ENCODE measurements at regions not wholly inside any gene's neighbourhood (a gene's known extent, or its start where the extent isn't known, plus 50 kb on each side); places are given as distances from the start of the nearest gene placed in this dataset.

DNA sequence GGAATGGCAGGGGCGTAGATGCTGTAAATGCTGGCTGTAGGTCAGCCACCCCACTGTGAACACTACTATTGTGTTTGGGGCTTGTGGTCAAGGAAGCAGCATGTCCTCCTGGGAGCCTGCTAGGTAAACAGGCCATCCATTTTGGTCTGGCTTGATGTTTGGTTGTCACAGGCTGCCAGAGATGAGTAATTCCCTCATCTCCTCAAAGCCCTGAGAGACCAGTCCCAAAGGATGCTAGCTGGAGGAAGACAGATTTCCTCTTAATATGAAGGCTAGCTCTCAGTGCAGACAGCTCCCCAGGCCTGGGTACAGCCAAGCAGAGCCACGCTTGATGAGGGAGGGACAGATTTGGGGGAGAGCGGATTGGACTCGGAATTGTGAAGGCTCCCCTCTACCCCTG lies 72.5 kb upstream of the MAP1B start:
- H3K4me3 ChIP-seq (ENCODE audit: insufficient read depth, low read depth, low read length), result no peak overlapping the region
- POLR2A ChIA-PET (ENCODE audit: unreplicated experiment), result no interaction called here
- H3K9me3 ChIP-seq (ENCODE audit: control insufficient read depth, insufficient read depth, low read length), result no peaks in the 10 kb centered on the region
- no peak overlapping the region for H3K9ac ChIP-seq (ENCODE audit: low read depth, low read length)
- H3K14ac ChIP-seq (replicated peaks; ENCODE audit: low read depth, low read length), result no peak overlapping the region
- H3K36me3 ChIP-seq (ENCODE audit: control insufficient read depth, insufficient read depth, low read length), result no peaks in the 10 kb centered on the region
- H2BK15ac ChIP-seq (ENCODE audit: low read depth, low read length), result no peak overlapping the region
- peaks cover 39% of the 10 kb centered on the region for H3K27me3 ChIP-seq (ENCODE audit: control insufficient read depth, insufficient read depth, low read length)
- no peak overlapping the region for H3K4me2 ChIP-seq (ENCODE audit: low read depth, low read length)
- BruUV-seq (replicated peaks), result no TSS peak
- CTCF ChIA-PET, result no interaction called here
- no peak overlapping the region for H2AK9ac ChIP-seq (replicated peaks; ENCODE audit: low read depth, low read length, poor library complexity)
- no peak overlapping the region for H3K56ac ChIP-seq (ENCODE audit: extremely low read depth, insufficient read depth, low read length)
- H2AK5ac ChIP-seq (ENCODE audit: low read depth, low read length), result no peak overlapping the region
- H2BK120ac ChIP-seq (ENCODE audit: low read depth, low read length), result no peak overlapping the region
- no peak overlapping the region for H2BK5ac ChIP-seq (ENCODE audit: low read depth, low read length, poor library complexity, severe bottlenecking)
- H3K18ac ChIP-seq (ENCODE audit: low read depth, low read length), result no peak overlapping the region
- no peaks in the 10 kb centered on the region for H4K20me1 ChIP-seq (ENCODE audit: insufficient read depth, low read length)
- H3K4ac ChIP-seq (ENCODE audit: low read depth, low read length), result no peak overlapping the region
- H3K79me1 ChIP-seq (ENCODE audit: low read depth in 1 of 2, low read length in 2 of 2), result no peaks in the 10 kb centered on the region
- no peak for DNase-seq
- WGBS, 2 experiments (ENCODE audit: extremely low coverage in 2 of 2, insufficient read length in 1 of 2), result no CpG with 5 or more reads among the region's 4 CpGs
- no peak overlapping the region for H4K91ac ChIP-seq (ENCODE audit: insufficient read depth, low read depth, low read length)
- no peak overlapping the region for H4K8ac ChIP-seq (ENCODE audit: low read depth in 2 of 2, low read length in 2 of 2)
- dilution Hi-C loops (cut with HindIII; ENCODE audit: low sequenced_read_pairs, unreplicated experiment) (no loop called here), intact Hi-C loops (cut with micrococcal nuclease) (no loop called here), in situ Hi-C loops (cut with MboI; ENCODE audit: low sequenced_read_pairs) (no loop called here)
- no peak overlapping the region for H3K27ac ChIP-seq (ENCODE audit: insufficient read depth, low read length)
- no peak overlapping the region for H4K5ac ChIP-seq (ENCODE audit: low read depth, low read length)
- H2BK20ac ChIP-seq (ENCODE audit: low read depth, low read length), result no peak overlapping the region
- no peak overlapping the region for H2AFZ ChIP-seq (replicated peaks; ENCODE audit: low read length, poor library complexity)
- ATAC-seq (ENCODE audit: low read depth), result no peak
- H3K4me1 ChIP-seq (ENCODE audit: control insufficient read depth, insufficient read depth, low read length), result no peaks in the 10 kb centered on the region
- no peak overlapping the region for H3K23ac ChIP-seq (ENCODE audit: low read depth, low read length)
- TF ChIP-seq POLR2A (IDR thresholded peaks at IDR 0.05; ENCODE audit: low read depth, low read length) (no peak), CHD1 (IDR thresholded peaks at IDR 0.05; ENCODE audit: low read depth, low read length) (no peak), SMC3 (IDR thresholded peaks at IDR 0.05; ENCODE audit: low read depth, low read length) (no peak), NFE2L2 (IDR thresholded peaks at IDR 0.05; ENCODE audit: low read depth, low read length) (no peak), CEBPB (IDR thresholded peaks at IDR 0.05; ENCODE audit: low read depth, low read length) (no peak), RFX5 (IDR thresholded peaks at IDR 0.05; ENCODE audit: low read depth, low read length) (no peak), RAD21 (IDR thresholded peaks at IDR 0.05; ENCODE audit: low read length) (no peak), MAZ (IDR thresholded peaks at IDR 0.05; ENCODE audit: borderline replicate concordance, low read depth, low read length) (no peak), MXI1 (IDR thresholded peaks at IDR 0.05; ENCODE audit: borderline replicate concordance, low read depth, low read length) (no peak), RCOR1 (IDR thresholded peaks at IDR 0.05; ENCODE audit: insufficient replicate concordance, low read length) (no peak), FOS (IDR thresholded peaks at IDR 0.05; ENCODE audit: low read depth, low read length) (no peak), BHLHE40 (IDR thresholded peaks at IDR 0.05; ENCODE audit: low read depth, low read length) (no peak), USF2 (IDR thresholded peaks at IDR 0.05; ENCODE audit: low read depth, low read length) (no peak), MAFK (IDR thresholded peaks at IDR 0.05; ENCODE audit: low read depth, low read length) (no peak), CTCF (conservative IDR thresholded peaks at IDR 0.05; ENCODE audit: low read depth, low read length) (no peak)
- TF ChIP-seq, protein P1, sequence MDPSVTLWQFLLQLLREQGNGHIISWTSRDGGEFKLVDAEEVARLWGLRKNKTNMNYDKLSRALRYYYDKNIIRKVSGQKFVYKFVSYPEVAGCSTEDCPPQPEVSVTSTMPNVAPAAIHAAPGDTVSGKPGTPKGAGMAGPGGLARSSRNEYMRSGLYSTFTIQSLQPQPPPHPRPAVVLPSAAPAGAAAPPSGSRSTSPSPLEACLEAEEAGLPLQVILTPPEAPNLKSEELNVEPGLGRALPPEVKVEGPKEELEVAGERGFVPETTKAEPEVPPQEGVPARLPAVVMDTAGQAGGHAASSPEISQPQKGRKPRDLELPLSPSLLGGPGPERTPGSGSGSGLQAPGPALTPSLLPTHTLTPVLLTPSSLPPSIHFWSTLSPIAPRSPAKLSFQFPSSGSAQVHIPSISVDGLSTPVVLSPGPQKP (IDR thresholded peaks at IDR 0.05; ENCODE audit: borderline replicate concordance, low read depth, low read length), result no peak
- H3K9me1 ChIP-seq (ENCODE audit: insufficient read depth, low read length), result no peaks in the 10 kb centered on the region; the same call in 1 of the 2 replicates

Data from IMR-90 (cell line).